HG03571 (cell line): ENCODE measurements at regions not wholly inside any gene's neighbourhood (a gene's known extent, or its start where the extent isn't known, plus 50 kb on each side); places are given as distances from the start of the nearest gene placed in this dataset.

Experiments used
- ATAC-seq: cut with Tn5 transposase; IDR thresholded peaks from one replicate; pipeline ENCODE4 v1.9.1; 2021; ENCODE audit not compliant: unreplicated experiment

DNA sequence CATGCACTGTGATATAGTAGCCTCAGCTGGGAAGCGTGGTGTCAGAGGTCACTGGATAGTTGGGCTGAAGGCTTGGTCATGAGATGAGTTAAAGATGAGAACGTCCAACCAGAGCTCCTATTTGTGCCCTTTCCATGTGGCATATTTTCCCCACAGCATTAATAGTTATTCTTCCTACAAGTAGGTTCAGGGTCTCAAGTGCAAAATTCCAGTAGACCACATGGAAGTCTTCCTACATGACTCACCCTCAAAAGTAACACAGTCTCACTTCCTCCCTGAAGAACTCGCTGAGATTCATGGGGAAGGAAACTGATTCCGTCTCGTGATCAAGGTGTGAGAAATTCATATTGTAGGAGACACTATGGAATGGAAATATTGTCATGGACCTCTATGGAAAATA lies 1212.5 kb upstream of the PRKX start:
- ATAC-seq: no peak

DNA sequence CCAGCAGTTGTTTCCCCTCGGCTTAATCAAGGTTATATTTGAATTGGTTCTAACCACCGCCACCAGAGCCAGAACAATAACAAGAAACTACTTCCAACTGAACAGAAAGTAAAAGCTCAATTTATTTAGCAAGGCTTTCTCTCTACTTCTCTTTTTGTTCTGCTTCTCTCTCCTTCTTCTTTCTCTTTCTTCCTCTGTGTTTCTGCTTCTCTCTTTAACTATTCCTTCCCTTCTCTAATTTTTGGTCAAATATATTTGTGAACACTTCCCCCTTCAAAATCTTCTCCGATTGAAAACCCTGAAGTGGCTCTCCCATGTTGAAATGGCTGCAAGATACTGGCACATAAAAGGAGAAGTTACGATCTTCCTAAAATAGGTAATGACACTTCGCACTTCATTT lies 1195.9 kb upstream of the PRKX start:
- ATAC-seq: no peak

DNA sequence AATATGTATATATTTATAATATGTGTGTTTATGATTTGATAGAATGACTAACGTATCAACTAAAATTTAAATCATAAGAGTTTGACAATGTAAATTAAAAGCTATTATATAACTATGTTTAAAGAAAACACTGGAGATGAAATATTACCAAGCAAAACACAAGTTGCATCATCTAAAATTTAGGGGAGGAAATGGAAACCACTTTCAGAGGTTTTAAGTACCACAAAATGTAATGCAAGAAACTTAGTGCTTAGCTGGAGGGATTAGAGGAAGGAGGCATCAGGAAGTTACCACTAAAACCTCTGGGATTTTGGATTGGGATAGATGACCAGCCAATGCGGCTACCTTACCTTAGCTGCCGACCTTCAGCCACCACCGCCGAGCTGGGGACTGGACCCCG lies 1192.1 kb upstream of the PRKX start:
- no peak for ATAC-seq

DNA sequence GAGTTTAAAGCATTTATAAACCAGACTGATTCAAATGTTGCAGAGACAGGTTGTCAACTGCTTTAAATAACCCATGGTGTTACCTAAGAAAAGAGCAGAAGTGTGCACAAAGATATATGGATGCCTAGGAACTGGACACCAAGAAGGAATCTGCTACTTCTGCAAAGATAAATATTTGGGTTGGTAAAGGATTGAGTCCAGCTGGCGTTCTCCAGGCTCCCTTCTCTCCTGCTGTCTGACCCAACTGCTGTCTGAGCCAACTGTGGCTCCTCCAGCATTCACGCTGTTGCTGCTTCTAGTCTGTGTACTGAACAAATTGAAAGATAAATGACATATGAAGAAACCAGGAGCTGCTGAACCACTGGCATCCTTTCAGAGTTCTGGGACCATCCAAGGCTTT lies 1167.8 kb upstream of the PRKX start:
- ATAC-seq: no peak

DNA sequence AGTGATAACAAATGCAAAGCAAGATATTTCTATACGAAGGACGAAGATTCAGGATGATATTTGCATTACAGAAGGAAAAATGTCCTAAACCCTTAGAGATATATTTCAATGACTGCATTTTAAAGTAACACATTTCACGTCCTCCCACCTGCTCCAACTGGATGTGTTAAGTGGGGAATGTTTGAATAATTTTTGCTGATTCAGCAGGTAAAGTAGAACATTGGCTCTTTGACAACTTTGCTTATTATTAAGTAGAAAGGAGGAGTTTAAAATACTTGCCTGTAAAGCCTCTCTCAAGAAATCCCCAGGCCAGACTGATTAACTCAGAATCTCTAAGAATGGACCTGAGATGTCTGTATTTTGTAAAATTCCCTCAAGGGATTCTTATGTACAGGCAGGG lies 1165.2 kb upstream of the PRKX start:
- ATAC-seq: no peak

DNA sequence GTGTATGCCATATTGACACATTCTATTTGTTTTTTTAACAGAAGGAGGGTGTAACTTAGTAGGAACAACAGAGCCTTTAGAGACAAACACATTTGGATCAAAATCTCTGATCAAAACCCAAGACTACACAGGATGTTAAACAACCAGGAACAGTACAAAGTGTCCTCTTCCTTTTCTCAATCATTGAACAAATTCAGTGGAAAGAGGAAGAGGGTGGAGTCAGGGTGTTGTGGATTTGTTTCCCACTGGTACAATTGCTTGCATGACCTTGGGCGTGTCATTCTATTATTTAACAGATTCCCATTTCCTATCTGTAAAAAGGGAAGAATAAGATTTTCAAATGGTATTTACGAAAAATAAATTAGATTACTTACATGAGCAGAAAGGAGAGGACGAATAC lies 1162.8 kb upstream of the PRKX start:
- no peak for ATAC-seq

DNA sequence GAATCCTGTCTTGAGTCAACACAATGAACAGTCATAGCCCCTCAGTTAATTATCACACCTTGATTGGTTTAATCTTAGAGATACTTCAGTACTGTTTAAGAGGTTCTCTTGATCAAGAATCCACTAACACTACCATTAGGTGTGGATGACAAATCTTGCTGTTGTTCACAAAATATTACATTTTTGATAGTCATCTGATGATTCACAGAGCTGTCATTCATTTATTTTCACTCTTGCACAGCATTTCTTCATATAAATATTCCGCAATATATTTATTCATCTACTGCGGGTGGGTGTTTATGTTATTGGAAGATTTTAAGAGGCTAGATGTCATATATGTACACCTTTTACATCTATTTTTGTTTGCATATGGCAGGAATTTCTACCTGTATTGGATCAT lies 1138.1 kb upstream of the PRKX start:
- no peak for ATAC-seq

DNA sequence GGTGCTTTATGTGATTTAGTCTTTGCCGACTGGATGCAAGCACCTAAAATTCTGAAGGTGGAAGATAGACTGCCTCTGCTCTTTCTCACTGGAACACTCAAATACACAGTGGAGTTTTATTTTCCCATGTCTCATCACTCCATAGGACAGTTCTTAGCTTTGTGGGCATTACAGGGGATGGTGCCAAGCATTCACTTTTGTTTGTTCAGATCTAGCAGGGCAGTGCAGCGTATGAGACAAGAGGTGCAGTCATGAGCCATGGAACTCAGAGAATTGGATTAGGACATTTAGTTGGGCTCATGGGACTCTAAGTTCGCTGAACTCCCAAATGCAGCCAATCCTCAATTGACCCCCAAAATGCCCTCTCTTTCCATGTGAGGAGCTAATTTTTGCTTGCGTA lies 1136.9 kb upstream of the PRKX start:
- no peak for ATAC-seq

DNA sequence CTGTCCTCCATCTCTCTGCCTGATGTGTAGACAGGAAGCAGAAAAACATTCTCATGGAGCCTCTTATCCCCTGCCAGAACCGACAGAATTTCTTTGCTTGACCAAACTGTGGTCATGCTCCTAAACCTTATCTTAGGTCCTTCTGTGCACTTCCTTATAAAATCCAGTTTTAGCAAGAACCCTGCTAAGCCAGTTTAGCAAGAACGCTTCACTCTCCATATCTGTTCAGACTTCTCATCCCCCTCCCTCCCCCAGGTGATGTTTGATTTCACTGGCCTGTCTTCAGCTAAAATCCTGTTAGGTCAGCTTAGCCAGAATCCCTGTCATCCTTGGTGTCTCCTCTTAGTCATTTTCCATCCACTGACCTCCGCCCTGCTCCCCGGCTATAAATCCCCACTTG lies 1130.9 kb upstream of the PRKX start:
- ATAC-seq: no peak

DNA sequence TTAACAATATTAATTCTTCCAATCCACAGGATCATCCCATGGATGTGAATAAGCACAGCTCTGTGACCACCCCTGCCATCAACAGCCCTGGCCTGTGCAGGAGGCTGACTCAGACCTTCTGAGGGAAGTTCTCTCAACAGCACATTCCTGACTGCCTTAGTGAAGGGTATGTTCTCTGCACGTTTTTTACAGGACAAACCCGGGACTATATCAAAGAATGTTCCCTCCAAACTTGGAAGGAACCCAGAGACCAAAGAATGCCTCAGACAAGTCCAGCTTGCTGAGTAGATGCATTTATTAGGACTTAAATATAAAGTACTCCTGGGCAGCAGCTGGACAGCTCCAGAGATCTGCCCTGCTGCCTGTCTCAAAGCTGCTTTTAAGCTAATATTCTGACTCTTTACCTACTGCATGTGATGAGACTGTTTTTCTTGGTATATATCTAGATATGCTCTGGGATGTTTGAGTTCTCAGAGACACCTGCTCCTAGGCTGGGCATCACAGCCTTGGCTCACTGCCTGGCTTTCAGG lies 1127.8 kb upstream of the PRKX start:
- no peak for ATAC-seq

DNA sequence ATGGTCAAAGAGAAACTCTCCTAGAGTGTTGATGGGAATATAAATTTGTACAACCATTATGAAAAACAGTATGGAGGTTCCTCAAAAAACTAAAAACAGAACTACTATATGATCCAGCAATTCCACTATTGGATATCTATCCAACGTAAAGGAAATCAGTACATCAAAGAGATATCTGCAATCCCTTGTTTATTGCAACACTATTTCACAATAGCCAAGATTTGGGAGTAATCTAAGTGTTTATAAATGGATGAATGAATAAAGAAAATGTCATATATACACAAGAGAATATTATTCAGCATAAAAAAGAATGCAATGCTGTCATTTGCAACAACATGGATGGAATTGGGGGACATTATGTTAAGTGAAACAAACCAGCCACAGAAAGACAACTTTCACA lies 1118.1 kb upstream of the PRKX start:
- ATAC-seq: no peak

DNA sequence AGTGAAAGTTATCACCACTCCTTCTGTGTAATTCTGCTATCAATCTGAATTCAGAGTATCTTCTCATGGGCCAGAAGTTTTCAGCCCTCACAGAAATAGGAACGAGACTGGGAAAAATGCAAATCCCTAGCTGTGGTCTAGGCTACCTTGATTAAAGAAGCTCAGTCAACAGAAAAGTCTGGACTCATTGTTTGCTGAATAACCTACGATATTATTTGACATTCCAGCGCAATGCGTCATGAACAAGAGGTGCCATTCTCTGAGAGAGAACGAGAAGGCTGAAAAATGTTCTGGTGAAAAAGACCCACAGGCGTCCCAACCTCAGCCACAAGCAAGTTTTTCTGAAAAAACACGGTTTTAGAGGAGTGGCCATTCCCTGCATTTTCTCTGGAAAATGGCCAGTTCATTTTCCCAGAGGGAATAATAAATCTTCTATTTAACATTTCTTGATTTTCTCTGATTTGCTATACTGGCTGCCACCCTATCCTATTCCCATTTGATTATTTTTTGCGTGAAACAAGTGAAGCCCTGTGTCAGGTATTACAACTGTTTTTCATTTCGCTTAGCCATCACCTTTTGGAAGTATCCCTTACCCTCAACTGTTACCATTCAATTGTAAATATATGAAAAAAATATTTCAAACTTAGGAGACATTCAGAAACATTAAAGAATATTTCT lies 1117.6 kb upstream of the PRKX start:
- no peak for ATAC-seq

DNA sequence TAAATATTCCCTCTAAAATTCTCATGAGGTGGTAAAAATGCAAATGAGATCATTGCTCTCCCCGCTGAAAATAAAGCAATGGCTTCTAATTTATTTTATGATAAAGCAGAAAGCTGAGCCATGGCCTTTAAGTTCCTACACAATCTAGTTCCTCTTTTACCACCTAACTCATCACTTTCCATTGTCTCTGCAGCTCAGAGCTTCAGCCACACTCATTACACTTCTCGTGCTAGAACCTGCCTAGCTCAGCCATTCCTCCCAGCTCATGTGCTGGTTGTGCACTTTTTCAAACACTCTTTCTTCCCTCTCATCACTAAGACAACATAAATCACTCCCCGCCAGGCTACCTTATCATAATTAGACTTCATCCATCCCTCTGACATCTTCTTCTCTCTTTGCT lies 1112.1 kb upstream of the PRKX start:
- ATAC-seq: no peak

DNA sequence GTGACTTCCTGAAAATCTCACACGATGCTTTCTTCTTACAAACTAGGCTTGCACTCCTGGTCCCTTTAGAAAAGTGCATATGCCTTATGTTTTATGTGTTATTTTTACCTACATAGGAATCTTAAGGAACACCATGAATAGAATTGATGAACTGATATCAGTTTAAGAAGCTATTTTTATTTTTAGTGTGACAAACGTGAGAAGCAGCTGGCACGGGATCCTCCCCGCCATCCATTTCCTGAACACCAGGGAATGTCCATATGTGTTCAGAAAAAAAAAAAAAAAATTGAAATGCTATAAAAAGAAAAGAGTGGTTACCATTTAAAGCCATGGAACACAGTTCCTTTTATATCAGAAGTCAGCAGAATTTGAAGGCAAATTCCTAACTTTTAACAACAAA lies 1096.1 kb upstream of the PRKX start:
- ATAC-seq: no peak

DNA sequence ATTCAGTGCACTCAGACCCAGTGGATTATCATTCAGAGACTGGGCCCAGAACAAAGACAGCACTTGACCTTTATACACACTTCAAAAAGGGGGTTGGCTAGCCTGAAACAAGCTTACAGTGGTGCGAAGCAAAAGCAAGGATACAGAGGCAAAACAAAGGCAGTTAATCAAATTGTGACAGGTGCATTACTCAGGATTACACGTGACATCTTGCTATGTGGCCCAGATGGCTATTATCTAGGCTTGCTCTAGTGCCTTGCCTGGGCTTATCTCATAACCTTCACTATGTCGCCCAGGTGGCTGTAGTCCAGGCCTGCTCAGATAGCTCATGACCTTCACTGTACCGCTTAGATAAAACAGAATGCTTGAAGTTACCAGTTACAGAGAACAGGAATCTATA lies 1092.1 kb upstream of the PRKX start:
- no peak for ATAC-seq

DNA sequence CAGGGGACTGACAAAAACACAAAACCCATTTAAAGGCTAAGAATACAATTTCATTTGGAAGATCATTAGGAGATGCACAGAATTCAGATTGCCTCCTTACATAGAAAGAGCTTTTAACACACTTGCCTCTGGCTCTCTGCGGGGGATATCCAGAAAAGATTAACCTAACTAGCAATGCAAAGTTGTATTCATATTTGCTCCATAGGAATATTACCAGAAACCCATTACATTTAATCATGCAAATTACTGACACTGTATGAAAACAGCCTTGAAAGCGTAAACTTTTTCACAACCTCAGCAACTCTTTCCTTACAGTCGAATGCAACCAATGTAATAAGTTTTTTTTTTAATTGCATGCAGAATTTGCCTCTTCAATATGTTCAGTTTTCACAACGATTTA lies 1087.3 kb upstream of the PRKX start:
- no peak for ATAC-seq

DNA sequence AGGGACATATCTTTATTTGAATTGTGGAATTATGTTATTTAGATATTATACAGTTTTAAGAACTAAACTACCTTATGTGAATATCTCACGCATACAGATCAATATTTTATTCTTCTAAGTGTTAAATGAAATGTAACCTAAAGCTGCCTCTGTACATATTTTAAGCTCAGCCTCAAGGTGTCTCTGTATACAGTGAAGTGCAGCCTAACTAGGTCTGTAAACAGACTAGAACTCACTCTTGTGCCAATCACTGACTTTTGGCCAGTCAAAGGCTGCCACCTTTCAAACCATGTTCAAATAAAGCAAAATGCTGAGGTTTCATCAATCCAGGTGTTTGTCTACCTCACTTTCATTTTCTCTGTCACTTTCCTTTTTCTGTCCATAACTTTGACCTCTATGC lies 1074.5 kb upstream of the PRKX start:
- no peak for ATAC-seq

DNA sequence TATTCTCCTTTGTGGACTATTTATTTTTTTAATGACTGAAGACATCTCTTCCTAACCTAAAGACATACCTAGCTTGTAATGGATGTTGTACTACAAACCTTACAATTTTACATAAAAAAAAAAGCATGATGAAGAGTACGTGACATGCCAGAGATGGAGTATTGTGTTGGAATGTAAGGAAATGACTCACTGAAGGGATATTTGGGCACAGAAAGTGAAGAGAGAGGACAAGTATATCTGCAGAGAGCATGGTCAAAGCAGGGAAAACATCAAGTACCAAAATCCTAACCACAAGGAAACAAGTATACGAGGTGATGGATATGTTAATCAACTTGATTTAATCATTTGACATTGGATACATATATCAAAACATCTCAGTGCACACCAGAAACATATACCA lies 1051.4 kb upstream of the PRKX start:
- no peak for ATAC-seq

DNA sequence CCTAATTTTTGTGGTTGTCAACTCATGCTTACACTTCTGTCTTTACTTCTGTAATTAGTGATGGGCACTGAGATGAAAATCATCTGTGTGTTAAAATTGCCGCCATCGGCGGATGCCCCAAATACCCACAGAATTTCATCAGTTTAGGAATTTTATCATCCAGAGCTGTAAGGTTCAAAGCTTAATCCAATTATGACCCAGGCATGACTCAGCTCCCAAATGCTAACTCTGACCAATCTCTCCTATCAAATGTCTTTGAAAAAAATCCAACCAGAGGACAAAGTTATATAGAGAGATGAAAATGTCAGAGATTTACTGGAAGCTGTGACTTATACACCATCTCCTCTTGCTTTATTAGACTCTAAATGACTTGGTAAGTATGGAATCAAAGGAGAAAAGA lies 1048.7 kb upstream of the PRKX start:
- ATAC-seq: no peak

DNA sequence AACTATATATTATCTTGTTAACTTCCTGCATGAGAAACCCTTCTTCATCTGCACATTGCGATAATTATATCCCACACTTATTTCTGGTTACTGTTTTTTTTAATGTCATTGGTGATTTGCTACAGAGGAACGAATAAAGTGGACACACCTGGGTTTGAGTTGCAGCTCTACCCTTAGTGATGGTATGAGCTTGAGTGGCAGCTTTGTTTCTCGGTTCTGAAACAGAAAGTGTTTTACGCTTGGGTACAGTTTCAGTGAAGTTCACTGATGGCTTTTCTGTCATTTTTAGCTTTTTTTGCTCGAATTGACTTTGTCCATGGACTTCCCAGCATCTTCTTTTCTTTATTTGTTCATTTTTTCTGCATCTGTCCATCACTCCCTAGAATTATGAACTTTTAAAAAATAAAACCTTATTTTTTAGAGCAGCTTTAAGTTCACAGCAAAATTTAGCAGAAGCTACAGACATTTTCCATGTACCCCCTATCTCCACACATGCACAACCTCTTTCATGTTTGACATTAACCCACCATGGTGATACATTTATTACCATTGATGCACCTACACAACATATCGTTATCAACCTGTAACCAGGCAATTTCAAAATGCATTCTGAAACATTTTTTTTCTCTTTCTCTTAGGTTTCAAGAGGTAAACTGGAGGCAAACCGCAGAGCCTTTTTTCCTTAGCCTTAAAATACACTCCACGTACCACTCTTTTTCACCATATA lies 1041.6 kb upstream of the PRKX start:
- peak; percentile 93 for ATAC-seq

DNA sequence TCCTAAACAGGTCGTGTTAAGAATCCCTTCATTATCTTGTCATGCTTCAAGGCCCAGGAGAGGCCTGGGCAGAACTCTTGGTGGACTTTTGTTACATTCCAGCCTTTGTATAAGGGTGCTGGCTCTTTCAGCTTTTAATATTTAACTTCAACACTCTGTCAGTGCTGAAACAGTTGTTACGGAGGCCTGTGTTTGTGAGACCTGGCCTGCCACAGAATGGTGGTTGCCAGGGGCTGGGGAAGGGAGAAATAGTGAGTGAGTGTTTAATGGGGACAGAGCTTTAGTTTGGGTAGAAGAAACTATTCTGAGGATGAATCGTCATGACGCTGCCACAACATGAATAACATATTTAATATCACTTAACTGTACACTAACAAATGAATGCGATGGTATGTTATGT lies 1027.6 kb upstream of the PRKX start:
- ATAC-seq: no peak

DNA sequence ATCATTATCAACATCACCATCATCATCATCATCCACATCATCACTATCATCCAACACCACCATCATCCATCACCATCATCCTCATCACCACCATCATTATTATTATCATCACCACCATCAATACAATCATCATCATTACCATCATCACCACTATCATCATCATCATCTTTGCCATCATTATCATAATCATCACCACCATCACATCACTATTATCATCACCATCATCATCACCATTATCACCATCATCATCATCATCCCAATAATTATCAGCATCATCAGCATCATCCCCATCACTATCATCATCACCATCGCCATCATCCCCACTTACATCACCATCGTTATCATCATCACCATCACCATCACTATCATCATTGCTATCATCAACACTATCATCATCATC lies 1021.9 kb upstream of the PRKX start:
- no peak for ATAC-seq
